Lung (tissue), 11 donors: ENCODE measurements at regions not wholly inside any gene's neighbourhood (a gene's known extent, or its start where the extent isn't known, plus 50 kb on each side); places are given as distances from the start of the nearest gene placed in this dataset.

Experiments
- ATAC-seq: fragments of 200-7000 bp; cut with Tn5 transposase; one replicate; pipeline ENCODE4 v1.9.1; 2020; ENCODE audit warnings: moderate number of reproducible peaks; ENCODE audit not compliant: insufficient read depth, low FRiP score
- DNase-seq, 3 donors: peaks; one replicate each; pipeline ENCODE4 v3.0.0-alpha.2; 2013 to 2017
- H3K27ac ChIP-seq, 2 donors: one replicate each; pipeline ENCODE4 v1.5.1; 2013; ENCODE audit warnings: mild to moderate bottlenecking in 2 of 2, moderate library complexity in 2 of 2, control low read depth in 1 of 2, inconsistent platforms in 1 of 2, low read depth in 1 of 2, low read length in 1 of 2
- H3K27me3 ChIP-seq, 3 donors: one replicate each; pipeline ENCODE4 v1.5.1; 2013; ENCODE audit warnings: low read length in 2 of 3; ENCODE audit not compliant: control insufficient read depth in 3 of 3, insufficient read depth in 3 of 3
- H3K36me3 ChIP-seq, 4 donors: one replicate each; pipeline ENCODE4 v1.5.1; 2013; ENCODE audit warnings: low read length in 4 of 4, mild to moderate bottlenecking in 1 of 4, moderate library complexity in 1 of 4; ENCODE audit not compliant: control insufficient read depth in 4 of 4, insufficient read depth in 4 of 4
- H3K4me1 ChIP-seq, 5 donors: one replicate each; pipeline ENCODE4 v1.5.1; 2013; ENCODE audit warnings: low read length in 5 of 5, mild to moderate bottlenecking in 2 of 5, moderate library complexity in 1 of 5; ENCODE audit not compliant: control insufficient read depth in 5 of 5, insufficient read depth in 5 of 5
- H3K4me3 ChIP-seq: one replicate; pipeline ENCODE4 v1.5.1; 2013; ENCODE audit warnings: mild to moderate bottlenecking, control low read depth, moderate library complexity
- H3K9ac ChIP-seq, 2 donors: one replicate each; pipeline ENCODE4 v1.5.1; 2013; ENCODE audit warnings: low read length in 2 of 2, control low read depth in 1 of 2; ENCODE audit not compliant: insufficient read depth in 1 of 2
- H3K9me3 ChIP-seq, 4 donors: one replicate each; pipeline ENCODE4 v1.5.1; 2013; ENCODE audit warnings: low read length in 3 of 4, mild to moderate bottlenecking in 1 of 4, moderate library complexity in 1 of 4; ENCODE audit not compliant: control insufficient read depth in 4 of 4, insufficient read depth in 3 of 4
- CTCF ChIP-seq: IDR thresholded peaks from 2 replicates; pipeline ENCODE4 v1.5.1; 2012; ENCODE audit warnings: mild to moderate bottlenecking; ENCODE audit errors: control extremely low read depth, extremely low read depth
- WGBS, 2 donors: extraction: QIAGEN DNeasy Blood & Tissue Kit; methylation state at CpG; one replicate each; pipeline ENCODE4 v1.1.7; 2013; 5-methylcytosine and 5-hydroxymethylcytosine counted together
- donor health status: control.
- donor health status: control.
- donor health status: Bipolar disorder and iron deficiency.
- donor health status: healthy.
- donor health status: DM: yes; HTN: yes; CAD: no.

GRCh38 chr3:150117076-150117475 is 146.4 kb upstream of the PFN2 start:
- TF ChIP-seq CTCF, result no peak
- H3K4me3 ChIP-seq, result no peak overlapping the region
- H3K9me3 ChIP-seq, result no peaks in the 10 kb centered on the region
- H3K36me3 ChIP-seq, result no peaks in the 10 kb centered on the region
- no peak for ATAC-seq
- H3K27ac ChIP-seq, result no peak overlapping the region
- H3K27me3 ChIP-seq, result no peaks in the 10 kb centered on the region
- no peak overlapping the region for H3K9ac ChIP-seq
- no peak for DNase-seq
- H3K4me1 ChIP-seq, result no peaks in the 10 kb centered on the region
- WGBS, 2 donors, result 95 to 99% methylated on average over 1 of the region's 1 CpG

GRCh38 chr3:150116196-150116595 is 145.5 kb upstream of the PFN2 start:
- Histone ChIP-seq H3K36me3 (no peaks in the 10 kb centered on the region), H3K27me3 (no peaks in the 10 kb centered on the region), H3K9me3 (no peaks in the 10 kb centered on the region), H3K4me3 (no peak overlapping the region), H3K27ac (no peak overlapping the region), H3K9ac (no peak overlapping the region), H3K4me1 (no peaks in the 10 kb centered on the region)
- no peak for DNase-seq
- 59 to 69% methylated on average over 4 of the region's 4 CpGs for WGBS, 2 donors
- no peak for ATAC-seq
- TF ChIP-seq CTCF, result no peak

GRCh38 chr3:150114873-150115540 is 144.3 kb upstream of the PFN2 start:
- TF ChIP-seq CTCF, result no peak
- WGBS, 2 donors, result 57 to 84% methylated on average over 3 of the region's 3 CpGs
- H3K9ac ChIP-seq, result no peak overlapping the region
- H3K4me1 ChIP-seq, result no peaks in the 10 kb centered on the region
- H3K4me3 ChIP-seq, result no peak overlapping the region
- no peaks in the 10 kb centered on the region for H3K9me3 ChIP-seq
- no peaks in the 10 kb centered on the region for H3K27me3 ChIP-seq
- DNase-seq, result no peak
- ATAC-seq, result no peak
- H3K27ac ChIP-seq, result no peak overlapping the region
- no peaks in the 10 kb centered on the region for H3K36me3 ChIP-seq

- no peak for ATAC-seq
- WGBS, 2 donors, result 69 to 75% methylated on average over 2 of the region's 2 CpGs
These were observed 143.6 kb upstream of the PFN2 start for GRCh38 chr3:150114273-150114672.

More at GRCh38 chr3:150114273-150114672, 143.6 kb upstream of the PFN2 start:
- Histone ChIP-seq H3K27me3 (no peaks in the 10 kb centered on the region), H3K27ac (no peak overlapping the region), H3K4me1 (no peaks in the 10 kb centered on the region), H3K9me3 (no peaks in the 10 kb centered on the region), H3K36me3 (no peaks in the 10 kb centered on the region), H3K4me3 (no peak overlapping the region), H3K9ac (no peak overlapping the region)
- TF ChIP-seq CTCF, result no peak
- no peak for DNase-seq
